ENCODE measurements at regions not wholly inside any gene's neighbourhood (a gene's known extent, or its start where the extent isn't known, plus 50 kb on each side); places are given as distances from the start of the nearest gene placed in this dataset.

- Histone ChIP-seq H3K79me2 (ENCODE audit: control insufficient read depth in 1 of 2, insufficient read depth in 2 of 2, low read length in 2 of 2) (no peaks in the 10 kb centered on the region), H4K8ac (ENCODE audit: extremely low read depth, insufficient read depth, low read length) (no peak overlapping the region), H3K9me3 (ENCODE audit: insufficient read depth in 2 of 2, low read depth in 1 of 2, low read length in 1 of 2) (no peaks in the 10 kb centered on the region), H3K18ac (ENCODE audit: extremely low read depth, low read length) (no peak overlapping the region), H3K36me3 (ENCODE audit: control insufficient read depth in 2 of 4, insufficient read depth in 4 of 4, low read length in 3 of 4) (no peaks in the 10 kb centered on the region), H3K56ac (replicated peaks; ENCODE audit: insufficient read length, low read depth, low read length) (no peak overlapping the region), H4K20me1 (replicated peaks in 1 of 2; ENCODE audit: control insufficient read depth in 1 of 2, insufficient read depth in 2 of 2, low read length in 2 of 2) (no peaks in the 10 kb centered on the region), H3K23me2 (ENCODE audit: low read depth, low read length) (no peaks in the 10 kb centered on the region; the same call in 1 of the 2 replicates), H2BK5ac (ENCODE audit: low read depth, low read length) (no peak overlapping the region), H2BK20ac (ENCODE audit: low read length) (0 out of 2 replicates have a peak overlapping the region, but pooled peaks have one; percentile 3), H4K5ac (ENCODE audit: insufficient read length, low read depth, low read length) (no peak overlapping the region), H2BK15ac (ENCODE audit: low read length) (no peak overlapping the region), H3K4me2 (ENCODE audit: insufficient read depth in 1 of 2, low read depth in 2 of 2, low read length in 2 of 2) (peak overlapping the region in 1 of 2 experiments; percentile 29; a peak in 1 of 4 replicates), H3K14ac (ENCODE audit: insufficient read length) (no peak overlapping the region), H3K4me3 (ENCODE audit: extremely low read depth in 1 of 4, insufficient read depth in 2 of 4, low read depth in 3 of 4, low read length in 4 of 4) (no peak overlapping the region), H2BK120ac (replicated peaks; ENCODE audit: low read depth, low read length) (peak overlapping the region; percentile 86), H4K91ac (replicated peaks; ENCODE audit: insufficient read length, low read length) (no peak overlapping the region), H3K4me1 (replicated peaks in 1 of 4; ENCODE audit: control insufficient read depth in 3 of 4, insufficient read depth in 4 of 4, low read length in 3 of 4) (peaks cover 0 to 26% (median 10%) of the 10 kb centered on the region in 4 experiments; a peak in 5 of 7 replicates), H2AK5ac (ENCODE audit: low read depth, low read length) (no peak overlapping the region; the same call in 1 of the 2 replicates), H2AFZ (ENCODE audit: low read length) (no peak overlapping the region), H3K9ac (replicated peaks in 1 of 4; ENCODE audit: extremely low read depth in 1 of 4, low read depth in 3 of 4, low read length in 3 of 4) (no peak overlapping the region), H3K79me1 (ENCODE audit: low read depth, low read length) (no peaks in the 10 kb centered on the region), H3K27ac (ENCODE audit: low read depth, low read length) (no peak overlapping the region), H2BK12ac (ENCODE audit: low read depth, low read length) (0 out of 2 replicates have a peak overlapping the region, but pooled peaks have one; percentile 18), H3K27me3 (replicated peaks in 1 of 4; ENCODE audit: control insufficient read depth in 3 of 4, extremely low read depth in 1 of 4, insufficient read depth in 3 of 4, low read length in 3 of 4) (no peaks in the 10 kb centered on the region), H3K23ac (ENCODE audit: insufficient read length) (no peak overlapping the region), H3K4ac (replicated peaks; ENCODE audit: insufficient read length, low read depth, low read length) (no peak overlapping the region)
- peak; percentile 28 for FAIRE-seq
- POLR2A ChIA-PET (ENCODE audit: partially characterized antibody) = no interaction called here
- CTCF ChIA-PET (ENCODE audit: partially characterized antibody) = no interaction called here
- DNase-seq (ENCODE audit: low read depth in 1 of 2, low spot score in 2 of 2) = no peak
- WGBS, 2 experiments (ENCODE audit: extremely low coverage in 1 of 2, insufficient coverage in 1 of 2, insufficient read length in 1 of 2, insufficient replicate concordance in 2 of 2, low coverage in 1 of 2, low lambda C conversion rate in 2 of 2, missing lambda C conversion rate in 1 of 2) = 70% methylated on average over 8 of the region's 8 CpGs; no CpG with 5 or more reads in 1 of the 2 experiments
- TF ChIP-seq YY1 (IDR thresholded peaks at IDR 0.05; ENCODE audit: low read depth, low read length) (no peak), SIX5 (IDR thresholded peaks at IDR 0.05; ENCODE audit: low read depth, low read length) (no peak), RFX5 (IDR thresholded peaks at IDR 0.05; ENCODE audit: borderline replicate concordance, low read depth, low read length) (no peak), ATF3 (IDR thresholded peaks at IDR 0.05; ENCODE audit: insufficient read depth, low read depth, low read length) (no peak)
Observed at GRCh38 chr16:74099530-74099929, 197.1 kb upstream of the PSMD7 start.

All from H1 (cell line).